Cardiac fibroblast (primary cell): ENCODE measurements at regions not wholly inside any gene's neighbourhood (a gene's known extent, or its start where the extent isn't known, plus 50 kb on each side); places are given as distances from the start of the nearest gene placed in this dataset.

Experiments used
- DNase-seq, 2 donors: peaks; one replicate each; pipeline versions ENCODE4 v3.0.0 to v3.0.0-alpha.2; 2010; ENCODE audit warnings: low read depth in 2 of 2
- H3K4me3 ChIP-seq, 2 donors: replicated peaks in 1 of 2; 1 replicate in 1 of 2; 2 replicates in 1 of 2; pipeline ENCODE4 v1.5.1; 2011; ENCODE audit warnings: low read depth in 2 of 2, low read length in 2 of 2, mild to moderate bottlenecking in 2 of 2, moderate library complexity in 1 of 2
- CTCF ChIP-seq: IDR thresholded peaks from one replicate; pipeline ENCODE4 v1.5.1; 2011; ENCODE audit warnings: low read depth, mild to moderate bottlenecking, low read length, inconsistent platforms

DNA sequence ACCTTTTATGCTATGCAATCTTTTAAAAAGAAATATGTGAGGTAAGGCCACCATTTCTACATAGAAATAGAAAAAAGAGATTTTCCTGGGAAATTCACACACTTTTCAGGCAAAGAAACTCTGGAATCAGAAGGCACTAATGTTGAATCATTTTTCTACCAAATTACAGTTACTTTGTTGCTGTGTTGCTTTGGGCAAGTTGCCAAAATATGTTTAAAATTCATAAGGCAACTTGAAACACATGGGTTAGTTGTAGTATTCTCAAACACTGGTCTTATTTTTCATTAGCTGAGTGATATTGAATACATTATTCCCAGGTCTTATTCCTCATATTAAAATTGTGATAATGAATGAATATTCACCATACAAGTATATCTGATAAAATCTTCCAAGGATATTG, 195.0 kb upstream of the SLITRK1 start:
- H3K4me3 ChIP-seq: no peak overlapping the region
- no peak for DNase-seq
- TF ChIP-seq CTCF: no peak

- no peak for TF ChIP-seq CTCF
- DNase-seq: no peak
- no peak overlapping the region for H3K4me3 ChIP-seq
Measured at GRCh38 chr13:84076280-84076679, 194.0 kb upstream of the SLITRK1 start.

- H3K4me3 ChIP-seq: no peak overlapping the region
- no peak for TF ChIP-seq CTCF
- DNase-seq: no peak
Measured at GRCh38 chr13:84050536-84050935, 168.3 kb upstream of the SLITRK1 start.

DNA sequence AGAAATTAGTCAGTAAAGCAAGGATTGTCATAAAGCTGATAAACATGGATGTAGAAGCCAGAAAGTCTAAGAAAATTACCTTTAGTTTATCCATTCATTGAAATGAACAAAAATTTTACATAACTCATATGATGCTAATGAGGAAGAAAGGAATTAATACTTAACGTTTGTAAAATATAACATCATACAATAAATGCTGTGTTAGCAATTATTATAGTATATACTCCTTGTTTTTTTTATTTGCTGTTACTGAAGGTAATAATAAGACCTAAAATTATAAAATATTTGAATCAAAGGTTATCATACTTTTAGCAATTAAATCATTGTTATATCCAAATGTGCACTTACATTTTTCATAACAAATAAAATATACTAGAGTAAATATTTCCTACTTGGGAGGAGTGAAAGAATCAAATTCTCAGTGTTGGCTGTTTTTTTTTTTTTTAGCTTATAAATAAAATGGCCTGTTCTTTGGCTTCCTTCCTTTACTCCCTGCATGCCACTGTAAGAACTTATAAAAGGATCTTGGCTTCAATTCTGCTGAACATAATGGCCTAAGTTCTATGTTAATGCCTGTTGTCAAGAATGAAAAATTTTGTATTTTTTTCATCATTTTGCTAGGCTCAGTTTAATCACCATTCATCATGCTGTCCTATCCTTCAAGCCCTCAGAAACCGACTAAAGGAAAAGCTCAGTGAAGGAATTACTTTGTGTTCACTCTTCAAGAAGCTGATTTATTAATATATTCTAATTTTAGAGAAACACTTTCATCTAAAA, 167.4 kb upstream of the SLITRK1 start:
- no peak for TF ChIP-seq CTCF
- DNase-seq: no peak
- no peak overlapping the region for H3K4me3 ChIP-seq

- TF ChIP-seq CTCF: no peak
- H3K4me3 ChIP-seq: no peak overlapping the region
- no peak for DNase-seq
Measured at GRCh38 chr13:84044805-84045204, 162.5 kb upstream of the SLITRK1 start.

DNA sequence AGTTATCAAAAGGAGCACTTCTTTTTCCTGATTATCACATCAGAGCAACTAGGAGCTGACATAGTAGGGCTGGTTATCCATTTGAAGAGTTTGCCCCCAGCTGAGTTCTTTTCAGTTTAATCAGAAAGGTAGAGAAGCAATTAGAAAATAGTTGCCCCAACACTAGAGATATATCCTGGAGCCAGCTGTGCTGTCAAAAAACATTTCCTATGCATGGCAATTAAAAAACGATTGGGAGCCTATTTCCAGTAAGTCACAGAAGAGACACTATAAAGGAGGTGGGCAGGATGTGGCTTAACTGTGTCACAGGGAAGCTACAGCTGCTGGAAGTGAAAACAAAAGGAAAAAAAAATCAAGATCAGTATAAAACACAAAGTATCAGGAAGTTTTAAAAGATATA, 155.7 kb upstream of the SLITRK1 start:
- no peak for TF ChIP-seq CTCF
- H3K4me3 ChIP-seq: no peak overlapping the region
- no peak for DNase-seq

- no peak for TF ChIP-seq CTCF
- H3K4me3 ChIP-seq: no peak overlapping the region
- DNase-seq: no peak
Measured at GRCh38 chr13:84032116-84032515, 149.8 kb upstream of the SLITRK1 start.
